ENCODE measurements at regions not wholly inside any gene's neighbourhood (a gene's known extent, or its start where the extent isn't known, plus 50 kb on each side); places are given as distances from the start of the nearest gene placed in this dataset.
"Not testable (repeated sequence)": the region's sequence is repeated elsewhere in the genome, so short reads cannot be mapped to it uniquely, and the experiment has no call there.

GRCh38 chr3:66552846-66553245 lies 52.0 kb upstream of the LRIG1 start:
- DNase-seq = no peak

GRCh38 chr3:66553441-66554113 lies 52.8 kb upstream of the LRIG1 start:
- DNase-seq = no peak

- no peak for DNase-seq
These were observed 53.4 kb upstream of the LRIG1 start for GRCh38 chr3:66554178-66554577.

GRCh38 chr3:66555214-66555844 lies 54.5 kb upstream of the LRIG1 start:
- no peak for DNase-seq

- no peak for DNase-seq
These were observed 56.3 kb upstream of the LRIG1 start for GRCh38 chr3:66557170-66557569.

GRCh38 chr3:66559924-66560323 lies 59.1 kb upstream of the LRIG1 start:
- not testable (repeated sequence) for DNase-seq

GRCh38 chr3:66561367-66561766 lies 60.5 kb upstream of the LRIG1 start:
- no peak for DNase-seq

GRCh38 chr3:66565301-66565700 lies 64.5 kb upstream of the LRIG1 start:
- no peak for DNase-seq

GRCh38 chr3:66567077-66567476 lies 66.3 kb upstream of the LRIG1 start:
- DNase-seq = no peak

GRCh38 chr3:66572090-66572675 lies 71.4 kb upstream of the LRIG1 start:
- DNase-seq = no peak

- DNase-seq = no peak
These were observed 72.3 kb upstream of the LRIG1 start for GRCh38 chr3:66572938-66573710.

- no peak for DNase-seq
These were observed 73.3 kb upstream of the LRIG1 start for GRCh38 chr3:66574091-66574490.

GRCh38 chr3:66577426-66578203 lies 76.8 kb upstream of the LRIG1 start:
- DNase-seq = peak; percentile 41

GRCh38 chr3:66581256-66581655 lies 80.4 kb upstream of the LRIG1 start:
- DNase-seq = no peak

GRCh38 chr3:66582721-66583423 lies 82.0 kb upstream of the LRIG1 start:
- no peak for DNase-seq

- no peak for DNase-seq
These were observed 82.7 kb upstream of the LRIG1 start for GRCh38 chr3:66583424-66584040.

GRCh38 chr3:66585520-66586095 lies 84.8 kb upstream of the LRIG1 start:
- DNase-seq = no peak

- no peak for DNase-seq
These were observed 86.0 kb upstream of the LRIG1 start for GRCh38 chr3:66586853-66587252.

- no peak for DNase-seq
These were observed 87.6 kb upstream of the LRIG1 start for GRCh38 chr3:66588340-66588847.

GRCh38 chr3:66592016-66592761 lies 91.4 kb upstream of the LRIG1 start:
- no peak for DNase-seq
